GM12892 (cell line): ENCODE measurements at regions not wholly inside any gene's neighbourhood (a gene's known extent, or its start where the extent isn't known, plus 50 kb on each side); places are given as distances from the start of the nearest gene placed in this dataset.

ENCODE experiments used
- POLR2AphosphoS5 ChIP-seq: IDR thresholded peaks from 2 replicates; pipeline ENCODE4 v1.6.1; 2011; ENCODE audit warnings: low read depth, low read length, control low read depth
- TAF1 ChIP-seq: IDR thresholded peaks from 2 replicates; pipeline ENCODE4 v1.6.1; 2011; ENCODE audit warnings: low read depth, mild to moderate bottlenecking, control low read depth, low read length, borderline replicate concordance

- TF ChIP-seq TAF1 (no peak), POLR2AphosphoS5 (no peak)
Measured at GRCh38 chr16:51045186-51045585, 105.9 kb downstream of the SALL1 start.
